Hippocampal formation (tissue), 2 donors: ENCODE measurements at regions not wholly inside any gene's neighbourhood (a gene's known extent, or its start where the extent isn't known, plus 50 kb on each side); places are given as distances from the start of the nearest gene placed in this dataset.

Experiments
- DNase-seq, 2 donors: peaks; one replicate each; lab custom pipeline; 2025; lab: John Stamatoyannopoulos, UW

DNA sequence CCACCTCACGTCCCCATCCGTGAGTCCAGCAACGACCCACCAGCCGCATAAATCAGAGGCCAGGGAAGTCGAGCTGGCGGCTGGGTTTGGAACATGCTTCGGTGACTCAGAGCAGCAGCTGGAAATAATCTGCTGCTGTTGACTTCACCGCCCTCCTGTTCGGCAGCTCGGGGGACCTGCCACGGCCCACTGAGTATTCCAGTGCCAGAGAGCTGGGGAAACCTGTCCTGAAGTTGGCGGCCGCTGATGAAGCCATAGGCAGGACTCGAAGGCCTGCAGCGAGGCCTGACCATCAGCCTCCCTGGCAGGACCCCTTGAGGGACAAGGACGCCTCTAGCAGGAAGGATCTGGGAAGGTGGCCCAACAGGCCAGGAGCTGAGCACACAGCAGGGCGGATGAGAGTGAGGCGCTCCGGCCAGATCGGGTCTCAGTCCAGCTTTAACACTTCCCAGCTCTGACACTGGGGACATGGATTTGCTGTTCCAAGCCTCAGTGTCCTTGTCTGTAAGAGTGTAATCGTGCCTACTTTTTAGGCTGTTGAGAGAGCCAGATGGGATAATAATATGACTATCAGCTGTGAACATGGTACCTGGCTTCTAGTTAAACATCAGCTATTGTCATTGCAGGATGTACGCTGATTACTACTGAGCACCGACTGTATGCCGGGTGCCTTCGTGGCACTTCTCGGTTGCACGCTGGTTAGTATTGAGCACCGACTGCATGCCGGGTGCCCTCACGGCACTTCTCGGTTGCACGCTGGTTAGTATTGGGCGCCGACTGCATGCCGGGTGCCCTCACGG is 50.4 kb upstream of the CIBAR2 start:
- DNase-seq = no peak

DNA sequence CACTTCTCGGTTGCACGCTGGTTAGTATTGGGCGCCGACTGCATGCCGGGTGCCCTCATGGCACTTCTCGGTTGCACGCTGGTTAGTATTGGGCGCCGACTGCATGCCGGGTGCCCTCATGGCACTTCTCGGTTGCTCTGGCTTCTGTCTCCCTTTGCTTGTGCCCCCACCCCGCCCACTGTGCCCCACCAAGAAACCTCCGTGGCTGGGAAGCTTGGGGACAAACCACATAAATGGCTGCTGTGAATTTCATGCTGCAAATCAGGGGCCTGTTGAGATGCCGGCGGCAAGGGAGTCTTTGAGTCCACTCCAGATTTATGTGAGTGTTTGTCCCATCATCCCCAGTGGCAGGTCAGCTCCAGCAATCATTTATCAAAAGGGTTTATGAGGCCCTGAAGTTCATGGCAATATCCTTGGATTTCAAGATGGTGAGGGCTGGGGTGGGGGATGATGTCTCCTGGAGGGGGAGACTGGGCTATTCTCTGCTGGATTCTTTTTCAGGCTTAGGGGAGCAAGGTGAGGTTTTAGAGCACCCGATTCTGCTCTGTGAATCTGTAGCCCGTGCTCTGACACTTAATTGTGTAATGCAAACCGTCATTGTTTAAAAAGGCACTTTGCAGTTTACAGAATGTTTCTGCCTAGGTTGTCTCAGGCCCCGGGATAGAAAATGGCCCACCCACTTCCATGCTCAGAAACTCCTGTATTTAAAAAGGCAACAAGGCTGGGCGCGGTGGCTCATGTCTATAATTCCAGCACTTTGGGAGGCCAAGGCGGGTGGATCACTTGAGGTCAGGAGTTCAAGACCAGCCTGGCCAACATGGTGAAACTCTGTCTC is 51.2 kb upstream of the CIBAR2 start:
- DNase-seq = no peak

DNA sequence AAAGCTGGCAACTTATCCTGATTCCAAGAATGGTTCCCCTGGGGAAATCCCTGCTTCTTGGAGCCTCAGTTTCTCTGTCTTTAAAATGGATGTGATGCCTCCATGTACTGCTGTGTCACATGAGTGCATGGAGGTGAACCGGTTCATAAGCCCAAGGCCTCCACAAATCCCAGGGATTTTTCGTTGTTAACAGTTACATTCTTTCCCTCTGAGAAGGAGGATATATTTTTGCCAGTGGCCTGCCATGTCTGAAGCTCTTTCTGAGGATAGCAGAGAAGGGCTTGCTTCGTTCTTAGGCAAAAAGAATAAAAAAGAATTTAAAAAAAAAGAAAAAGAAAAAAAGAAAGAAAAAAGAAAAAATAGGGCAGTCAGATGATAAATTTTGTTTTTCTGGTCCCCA is 52.2 kb upstream of the CIBAR2 start:
- DNase-seq = no peak

DNA sequence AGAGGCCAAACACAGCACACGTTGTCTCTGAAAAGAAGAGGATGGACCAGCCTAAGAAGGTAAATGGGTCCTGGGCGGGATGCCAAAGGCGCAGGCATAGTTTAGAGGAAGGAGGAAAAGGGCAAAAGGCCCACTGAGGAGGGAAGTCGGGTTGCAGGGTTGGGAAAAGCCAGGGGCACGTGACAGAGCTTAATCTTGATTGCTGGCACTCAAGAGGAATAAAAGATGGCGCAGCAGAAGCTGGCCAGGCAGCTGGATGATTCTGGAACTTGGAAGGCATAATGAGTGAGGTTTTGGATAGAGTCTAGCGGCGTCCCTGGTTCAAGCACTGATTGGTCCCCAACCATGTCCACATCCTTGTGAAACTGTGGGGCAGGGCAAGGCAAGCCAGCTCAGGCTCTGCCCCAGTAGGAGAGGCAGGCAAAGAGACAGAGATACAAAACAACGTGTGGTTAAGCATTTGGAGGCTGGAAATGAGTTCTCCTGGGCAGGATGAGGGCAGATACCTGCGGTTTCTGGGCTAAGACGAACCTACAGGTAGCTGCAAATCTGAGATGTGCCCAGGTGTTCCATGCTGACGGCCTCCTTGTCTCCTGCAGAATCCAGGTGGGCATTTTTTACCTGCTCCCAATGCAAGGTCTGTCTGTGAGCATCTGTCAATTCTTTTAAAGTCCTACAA is 52.7 kb upstream of the CIBAR2 start:
- DNase-seq = no peak

DNA sequence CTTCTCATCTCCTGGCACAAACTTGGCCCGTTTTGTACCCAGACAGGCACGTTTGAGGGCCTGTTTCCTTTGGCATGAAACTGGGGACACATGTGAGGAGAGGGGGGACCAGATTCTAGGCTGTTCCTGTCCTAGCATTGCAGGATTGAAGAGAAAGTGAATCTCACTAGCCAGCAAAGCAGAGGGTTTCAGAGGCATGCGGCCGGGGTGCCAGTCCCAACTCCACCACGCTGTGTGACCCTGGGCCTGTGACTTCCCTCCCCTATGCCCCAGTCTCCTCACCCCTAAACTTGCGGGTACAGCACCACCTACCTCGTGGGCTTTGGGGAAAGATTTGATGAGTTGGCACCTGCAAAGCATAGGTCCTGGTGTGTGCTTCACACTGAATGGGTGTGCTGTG is 53.5 kb upstream of the CIBAR2 start:
- DNase-seq = no peak

DNA sequence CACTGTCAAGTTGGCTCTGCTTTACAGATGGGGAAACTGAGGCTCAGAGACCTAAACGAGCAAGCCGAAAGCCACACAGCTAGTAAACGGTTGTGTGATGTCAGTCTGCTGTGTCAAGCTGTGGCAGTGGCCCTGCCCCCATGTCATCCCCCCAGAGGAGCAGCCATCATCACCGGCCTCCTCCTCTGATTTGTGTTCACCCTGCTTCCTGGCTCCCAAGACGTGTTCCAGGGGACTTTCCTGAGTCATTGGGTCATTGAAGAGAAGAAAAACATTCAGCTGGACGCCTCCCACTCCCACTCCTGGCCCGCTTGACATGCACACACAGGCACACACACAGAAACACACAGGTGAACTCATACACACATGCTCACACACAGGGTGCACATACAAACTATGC is 54.0 kb upstream of the CIBAR2 start:
- DNase-seq = no peak

DNA sequence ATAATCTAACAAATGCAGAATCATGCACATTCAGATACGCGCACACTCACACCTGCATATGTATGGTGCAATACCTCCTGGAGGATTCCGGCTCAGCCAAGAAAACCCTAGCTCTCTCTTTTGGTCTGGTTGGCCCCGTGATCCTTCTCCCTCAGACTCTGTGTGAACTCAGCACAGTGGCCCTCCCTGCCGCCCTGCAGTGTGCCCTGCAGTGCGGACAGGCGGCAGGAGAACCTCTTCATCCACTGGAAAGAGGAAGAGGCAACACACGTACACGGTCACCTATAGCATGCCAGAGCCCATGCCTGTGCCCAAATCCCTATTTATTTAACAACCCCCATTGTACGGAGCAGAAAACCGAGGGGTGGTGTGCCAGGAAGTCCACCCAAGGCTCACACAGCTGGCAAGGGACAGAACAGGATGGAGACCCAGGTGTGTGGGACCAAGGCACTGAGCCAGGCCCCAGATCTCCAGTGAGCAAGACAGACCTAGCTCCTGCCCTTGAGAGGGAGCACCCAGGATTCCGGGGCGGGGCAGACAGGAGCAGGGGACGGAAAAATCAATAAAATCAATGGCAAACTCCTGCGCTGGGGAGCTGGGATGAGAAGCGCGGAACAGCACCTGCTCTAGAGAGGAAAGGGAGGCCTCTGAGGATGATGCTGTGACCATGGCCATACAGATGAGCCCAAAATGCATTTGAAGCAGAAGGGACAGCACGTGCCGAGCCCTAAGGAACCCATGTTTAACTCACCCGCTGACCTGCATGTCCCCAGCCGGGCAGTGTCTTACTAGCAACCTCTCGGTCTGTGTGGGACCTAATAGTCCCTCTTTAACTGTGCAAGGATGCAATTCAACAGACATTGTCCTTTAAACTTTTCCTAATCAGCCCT is 54.7 kb upstream of the CIBAR2 start:
- DNase-seq = no peak

DNA sequence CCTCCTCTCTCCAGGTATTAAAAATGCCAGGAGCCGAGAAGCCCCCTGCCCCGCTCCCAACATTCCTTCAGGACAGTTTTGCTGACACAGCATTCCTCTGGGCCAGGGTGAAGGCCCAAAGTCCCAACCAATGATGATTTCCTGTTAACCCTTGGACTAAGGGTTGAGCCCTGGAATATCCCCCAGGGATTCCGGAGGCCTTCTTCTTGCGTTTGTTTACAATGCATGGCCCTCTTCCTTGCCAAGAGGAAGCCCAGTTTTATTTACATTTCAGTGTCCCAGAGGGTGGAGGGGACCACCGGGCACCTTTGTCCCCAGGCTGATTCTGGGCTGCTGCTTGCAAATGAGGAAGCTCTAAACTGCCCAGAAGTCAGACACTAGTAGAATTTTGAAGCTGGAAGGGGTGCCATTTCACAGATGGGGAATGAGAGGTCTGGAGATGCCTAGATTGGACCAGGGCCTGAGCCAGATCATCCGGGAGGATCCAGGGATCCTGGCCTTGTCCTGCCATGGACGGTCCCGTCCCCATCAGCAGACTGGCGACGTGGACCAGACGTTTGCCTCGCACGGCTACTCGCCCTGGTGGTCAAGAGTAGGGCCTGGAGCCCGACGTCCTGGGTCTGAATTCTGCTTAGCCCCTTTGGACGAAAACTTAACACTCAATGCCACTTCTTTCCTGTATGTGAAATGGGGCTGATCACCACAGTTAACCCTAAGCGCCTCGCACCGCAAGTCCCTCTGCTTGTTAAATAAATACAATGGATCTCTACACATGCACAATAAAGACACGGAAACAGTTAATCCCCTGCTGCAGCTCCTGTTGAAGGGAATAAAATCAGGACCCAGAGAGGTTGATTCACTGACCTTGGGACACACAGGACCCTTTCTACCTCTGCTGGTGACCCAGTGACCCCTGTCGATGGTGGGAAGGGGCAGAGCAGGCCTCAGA is 55.6 kb upstream of the CIBAR2 start:
- no peak for DNase-seq

DNA sequence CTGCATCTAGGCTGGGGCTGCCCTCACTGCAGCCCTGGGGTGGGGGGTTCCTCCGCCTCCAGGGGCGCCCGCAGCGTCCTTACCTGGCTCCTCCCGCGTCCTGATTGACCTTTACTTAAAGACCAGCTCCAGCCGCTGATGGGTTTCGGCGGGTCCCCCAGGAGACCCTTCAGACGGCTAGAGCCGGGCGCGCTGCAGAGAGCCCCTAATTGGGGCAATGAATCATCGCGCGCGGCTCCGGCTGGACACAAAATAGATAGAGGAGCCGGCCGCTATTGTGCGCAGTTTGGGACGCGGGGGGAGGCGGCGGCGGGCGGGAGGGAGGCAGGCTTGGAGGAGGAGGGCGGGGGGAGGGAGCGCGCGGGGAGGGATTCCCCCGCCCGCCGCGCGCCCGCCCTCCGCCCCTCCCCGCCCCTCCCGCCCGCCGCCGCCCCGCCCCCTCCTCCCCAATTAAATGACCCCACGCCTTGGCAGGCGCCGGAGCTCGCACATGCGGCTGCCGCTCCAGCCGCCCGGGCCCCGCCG is 56.5 kb upstream of the CIBAR2 start:
- no peak for DNase-seq

DNA sequence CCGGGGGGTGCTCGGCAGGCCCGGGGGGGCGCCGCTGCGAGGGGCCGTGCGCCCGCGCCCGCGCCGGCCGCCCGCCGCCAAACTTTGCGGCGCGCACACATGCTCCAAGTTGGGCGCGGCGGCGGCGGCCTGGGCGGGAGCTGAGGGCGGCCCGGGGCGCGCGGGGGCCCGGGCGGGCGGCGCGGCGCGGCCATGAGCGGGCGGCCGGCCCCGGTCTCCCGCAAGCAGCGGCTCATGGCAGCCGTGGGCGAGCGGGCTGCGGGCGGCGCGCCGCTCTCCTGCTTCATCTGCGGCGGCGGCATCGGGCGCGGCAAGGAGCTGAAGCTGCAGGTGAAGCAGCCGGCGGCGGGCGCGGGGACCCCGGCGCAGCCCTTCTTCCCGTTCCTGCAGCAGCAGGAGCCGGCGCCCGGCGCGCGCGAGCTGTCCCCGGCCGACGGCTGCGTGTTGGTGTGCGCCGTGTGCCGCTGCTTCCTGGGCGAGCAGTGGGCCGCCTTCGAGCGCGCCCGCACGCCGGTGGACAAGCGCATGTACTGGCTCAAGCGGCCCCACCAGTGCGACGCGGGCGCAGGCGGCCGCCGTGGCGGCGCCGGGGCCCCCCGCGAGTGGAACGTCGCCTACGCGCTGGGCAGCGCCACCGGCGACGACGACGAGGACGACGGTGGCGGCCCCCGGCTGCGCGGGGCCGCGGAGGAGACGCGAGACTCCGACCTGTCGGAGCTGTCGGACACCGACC is 57.2 kb upstream of the CIBAR2 start:
- no peak for DNase-seq

DNA sequence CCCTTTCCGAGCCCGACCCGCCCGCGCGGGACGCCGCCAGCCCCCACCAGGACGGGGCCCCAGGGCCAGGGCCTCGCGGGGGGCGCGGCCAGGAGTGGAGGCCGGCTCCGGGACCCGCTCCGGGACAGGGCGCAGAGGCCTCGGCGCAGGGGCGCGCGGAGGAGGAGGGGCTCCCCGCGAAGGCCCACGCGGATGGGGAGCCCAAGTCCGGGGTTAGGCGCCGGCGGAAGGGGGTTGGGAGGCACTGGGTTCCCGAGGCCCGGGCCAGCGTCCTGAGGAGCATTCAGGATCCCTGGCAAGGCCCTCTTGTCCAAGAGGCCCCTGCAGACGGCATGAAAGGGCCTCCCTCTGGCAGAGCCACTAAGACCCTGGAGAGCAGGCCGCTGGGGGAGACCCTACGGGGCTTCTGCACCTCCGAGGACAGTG is 57.8 kb upstream of the CIBAR2 start:
- DNase-seq = no peak

DNA sequence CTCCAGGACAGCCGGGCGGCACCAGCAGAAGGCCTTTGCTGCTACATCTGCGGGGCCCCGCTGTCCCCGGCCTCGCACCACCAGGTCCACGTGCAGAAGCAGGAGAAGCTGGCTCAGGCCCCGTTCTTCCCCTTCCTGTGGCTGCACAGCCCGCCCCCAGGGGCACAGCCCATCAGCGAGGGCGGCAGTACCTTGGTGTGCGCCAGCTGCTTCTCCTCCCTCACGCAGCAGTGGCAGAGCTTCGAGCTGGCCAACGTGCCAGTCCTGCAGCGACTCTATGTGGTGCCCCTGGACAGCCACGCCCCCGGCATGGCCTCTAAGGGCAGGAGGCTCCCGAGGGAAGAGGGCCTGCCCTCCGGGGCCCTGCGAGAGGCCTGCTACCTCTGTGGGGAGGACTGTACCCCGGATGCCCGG is 58.3 kb upstream of the CIBAR2 start:
- no peak for DNase-seq

DNA sequence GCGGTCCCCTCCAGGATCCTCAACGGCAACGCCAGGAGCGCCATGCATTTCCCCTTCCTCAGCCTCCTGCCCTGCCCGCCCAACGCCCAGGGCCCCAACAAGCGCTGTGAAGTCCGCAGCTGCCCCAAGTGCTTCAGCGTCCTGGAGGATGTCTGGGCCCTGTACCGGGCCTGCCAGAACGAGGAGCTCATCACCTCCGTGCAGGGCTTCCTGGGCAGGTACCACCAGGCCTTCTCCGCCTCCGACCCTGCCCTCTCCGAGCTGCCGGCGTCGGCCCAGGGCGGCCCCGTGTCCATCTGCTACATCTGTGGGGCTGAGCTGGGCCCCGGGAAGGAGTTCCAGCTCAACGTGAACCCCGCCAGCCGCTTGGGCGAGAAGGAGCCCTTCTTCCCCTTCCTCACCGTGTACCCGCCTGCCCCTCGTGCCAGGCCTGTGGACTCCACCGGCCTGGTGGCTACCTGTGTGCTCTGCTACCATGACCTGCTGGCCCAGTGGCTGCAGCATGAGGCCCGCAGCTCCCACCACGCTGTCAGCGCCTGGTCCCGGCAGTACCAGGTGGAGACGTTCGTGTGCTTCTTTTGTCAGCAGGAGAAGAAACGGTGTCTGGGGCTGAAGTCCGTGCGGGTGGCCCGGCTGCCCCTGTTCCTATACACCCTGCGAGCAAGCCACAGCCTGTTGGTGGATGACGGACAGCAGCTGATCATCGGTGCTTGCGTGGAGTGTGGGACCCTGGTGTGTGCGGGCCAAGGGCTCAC is 58.9 kb upstream of the CIBAR2 start:
- no peak for DNase-seq

DNA sequence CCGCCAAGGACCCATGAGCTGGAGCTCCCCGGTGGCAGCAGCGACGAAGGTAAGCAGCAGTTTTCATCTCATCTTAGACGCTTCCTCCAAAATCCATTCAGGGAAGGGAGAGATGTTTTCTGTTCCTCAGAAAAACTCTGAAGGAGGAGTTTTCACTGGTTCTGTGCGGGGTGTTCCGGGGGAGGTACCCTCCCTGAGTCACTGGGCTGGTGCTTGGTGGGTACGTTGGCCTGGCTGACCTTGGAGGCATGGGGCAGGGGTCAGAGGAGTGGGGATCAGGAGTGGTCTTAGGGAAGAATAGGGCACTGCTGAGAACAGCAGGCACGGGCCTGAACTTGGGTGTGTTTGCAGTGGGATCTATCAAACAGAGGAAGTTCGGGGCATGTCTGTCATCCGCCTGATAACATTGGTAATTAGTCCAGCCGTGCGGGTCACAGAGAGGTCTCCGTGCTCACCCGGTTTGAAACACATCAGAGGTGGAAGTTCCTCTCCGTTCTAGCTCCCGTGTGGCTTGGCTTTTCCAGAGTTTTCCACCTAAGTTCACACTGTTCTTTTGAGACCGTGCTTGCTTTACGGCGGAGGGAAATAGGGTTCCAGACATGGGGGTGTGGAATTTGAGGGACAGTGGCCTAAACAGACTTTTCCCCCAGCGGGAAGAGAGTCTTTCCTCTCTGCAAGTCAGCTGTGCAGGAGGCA is 59.6 kb upstream of the CIBAR2 start:
- no peak for DNase-seq

DNA sequence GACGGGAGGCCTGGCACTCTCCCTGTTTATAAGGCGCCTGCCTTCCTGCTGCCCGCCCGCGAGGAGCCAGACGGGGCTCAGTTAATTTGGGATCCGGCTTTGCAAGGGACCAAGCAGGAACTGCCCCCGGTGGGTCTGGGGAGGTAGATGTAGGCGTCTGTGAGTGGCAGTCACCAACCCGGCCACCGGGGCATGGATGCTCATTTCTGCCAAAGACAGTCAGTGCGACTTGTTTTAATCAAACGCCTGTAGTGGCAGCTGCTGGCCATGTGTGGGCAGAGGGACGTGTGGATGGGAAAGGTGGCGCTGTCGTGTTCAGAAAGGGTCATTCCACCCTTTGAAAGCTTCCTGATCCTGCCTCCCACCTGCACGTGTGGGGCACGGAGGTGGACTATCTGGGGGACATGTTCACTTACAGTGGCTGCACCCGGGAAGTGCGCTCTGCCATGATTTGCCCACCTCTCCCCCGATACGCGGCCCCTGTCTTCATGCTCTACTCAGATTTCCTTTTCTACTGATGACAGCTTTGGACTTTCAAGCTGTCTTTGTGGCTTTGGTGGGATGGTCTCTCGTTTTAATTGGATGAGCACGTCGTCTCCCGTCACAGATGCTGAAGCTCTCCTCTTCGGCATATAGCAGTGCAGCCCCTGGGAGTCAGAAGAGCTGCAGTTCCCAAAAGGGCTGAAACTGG is 60.3 kb upstream of the CIBAR2 start:
- no peak for DNase-seq

DNA sequence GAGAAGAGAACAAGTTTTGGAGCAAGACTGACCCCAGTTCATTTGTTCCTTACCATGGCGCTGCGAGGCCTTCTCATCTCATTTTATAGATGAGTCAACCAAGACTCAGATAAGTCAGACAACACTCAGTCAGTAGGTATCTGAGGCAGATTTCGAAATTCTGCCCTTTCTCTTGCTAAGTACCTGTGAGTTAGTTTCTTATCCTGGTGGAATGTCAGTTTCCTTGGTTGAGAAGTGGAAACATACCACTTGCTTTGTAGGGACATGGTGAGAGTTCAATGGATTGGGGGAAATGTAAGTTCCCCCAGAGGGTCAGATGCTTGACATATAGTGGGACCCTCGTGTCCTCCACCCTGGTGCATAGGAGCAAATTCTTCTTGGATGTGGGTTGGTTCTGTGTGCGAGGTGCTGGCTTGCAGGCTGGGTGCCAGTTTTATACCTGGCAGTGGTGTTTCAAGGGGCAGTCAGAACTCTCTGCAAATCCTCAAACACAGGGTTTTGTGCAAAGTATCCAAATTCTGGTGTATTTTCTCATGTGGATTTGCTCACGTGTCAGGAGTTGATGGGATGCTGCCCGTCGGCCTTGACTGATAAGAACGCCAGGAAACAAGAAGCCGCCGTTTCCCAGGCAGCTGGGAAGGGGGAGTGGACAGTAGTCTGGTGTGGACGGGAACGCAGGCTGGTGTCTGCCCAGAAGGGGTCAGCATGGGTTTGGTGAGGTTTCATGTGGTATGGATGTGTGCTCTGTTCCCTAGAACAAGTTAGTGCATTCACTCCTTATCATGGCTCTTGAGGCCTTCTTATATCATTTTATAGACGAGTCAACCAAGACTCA is 61.1 kb upstream of the CIBAR2 start:
- DNase-seq = no peak
